Panc1 (cell line): ENCODE measurements at regions not wholly inside any gene's neighbourhood (a gene's known extent, or its start where the extent isn't known, plus 50 kb on each side); places are given as distances from the start of the nearest gene placed in this dataset.

Experiments
- ATAC-seq: fragments of 200-7000 bp; cut with Tn5 transposase; 2 replicates; pipeline ENCODE4 v1.9.1; 2020; ENCODE audit warnings: mild to moderate bottlenecking, moderate library complexity
- BruUV-seq: library from RNA; stranded (reverse); fragments of 400-500 nt; replicated peaks from 2 replicates; lab custom pipeline; 2021; lab: Mats Ljungman, UMichigan
- CTCF ChIA-PET: fragments of 300-600 bp; sonication (Branson Sonifier 250); formaldehyde crosslinking; loops from one replicate; lab custom pipeline; 2022; ENCODE audit warnings: antibody characterized with exemption; lab: Charles Lee
- POLR2A ChIA-PET: fragments of 300-600 bp; sonication (Branson Sonifier 250); formaldehyde crosslinking; loops from one replicate; lab custom pipeline; 2022; ENCODE audit warnings: antibody characterized with exemption; lab: Charles Lee
- DNase-seq: peaks from one replicate; pipeline ENCODE4 v3.0.0-alpha.2; 2010; ENCODE audit warnings: low read depth, low spot score
- H3K27ac ChIP-seq: 2 replicates; pipeline ENCODE4 v1.5.1; 2011; ENCODE audit warnings: mild to moderate bottlenecking, low read length, inconsistent platforms
- H3K27me3 ChIP-seq: fragments of 200-500 bp; sonication (Bioruptor generic); 2 replicates; pipeline ENCODE4 v1.6.0; 2014; ENCODE audit warnings: low read length, inconsistent platforms; ENCODE audit not compliant: control insufficient read depth, insufficient read depth
- H3K36me3 ChIP-seq: fragments of 200-500 bp; sonication (Bioruptor generic); 2 replicates; pipeline ENCODE4 v1.5.1; 2014; ENCODE audit warnings: inconsistent platforms, mild to moderate bottlenecking, low read length, moderate library complexity; ENCODE audit not compliant: control insufficient read depth, insufficient read depth
- H3K4me1 ChIP-seq: 2 replicates; pipeline ENCODE4 v1.5.1; 2011; ENCODE audit warnings: inconsistent platforms, mild to moderate bottlenecking, low read length, moderate library complexity; ENCODE audit not compliant: control insufficient read depth, insufficient read depth
- H3K4me3 ChIP-seq, 2 experiments: 2 replicates each; pipeline ENCODE4 v1.5.1; 2011 to 2012; ENCODE audit warnings: low read depth in 2 of 2, low read length in 2 of 2, mild to moderate bottlenecking in 2 of 2, inconsistent platforms in 1 of 2, moderate library complexity in 1 of 2
- H3K9me3 ChIP-seq: fragments of 200-500 bp; sonication (Bioruptor generic); 2 replicates; pipeline ENCODE4 v1.5.1; 2014; ENCODE audit warnings: low read depth, mild to moderate bottlenecking, inconsistent platforms, low read length, moderate library complexity; ENCODE audit not compliant: control insufficient read depth, insufficient read depth
- POLR2AphosphoS5 ChIP-seq: IDR thresholded peaks from 2 replicates; pipeline ENCODE4 v1.6.1; 2012; ENCODE audit warnings: mild to moderate bottlenecking, low read depth, low read length, moderate library complexity
- SIN3A ChIP-seq: IDR thresholded peaks from 2 replicates; pipeline ENCODE4 v1.6.1; 2012; ENCODE audit warnings: low read depth, mild to moderate bottlenecking, low read length, moderate library complexity, borderline replicate concordance; ENCODE audit not compliant: insufficient read depth
- TCF7L2 ChIP-seq: IDR thresholded peaks from 2 replicates; pipeline ENCODE4 v1.6.1; 2011; ENCODE audit warnings: mild to moderate bottlenecking, low read depth, low read length, inconsistent platforms
- in situ Hi-C: cut with HindIII; loops from 2 replicates; pipeline ENCODE4 v1.10.0; 2016; ENCODE audit warnings: low sequenced_read_pairs, low pct_unique_long_range_greater_than_20kb
- intact Hi-C: fragments of 100-400 bp; cut with micrococcal nuclease; formaldehyde crosslinking; loops from one replicate; pipeline ENCODE4 v1.10.0; 2022; ENCODE audit not compliant: unreplicated experiment
- TF ChIP-seq, protein P1 (sequence below), 2 experiments: IDR thresholded peaks; 2 replicates each; pipeline ENCODE4 v1.6.1; 2011 to 2012; ENCODE audit warnings: low read depth in 2 of 2, control low read depth in 1 of 2, low read length in 1 of 2, mild to moderate bottlenecking in 1 of 2, moderate library complexity in 1 of 2; ENCODE audit not compliant: insufficient read depth in 1 of 2
- TF ChIP-seq, protein P2 (sequence below): fragments of 450-650 bp; IDR thresholded peaks from 2 replicates; pipeline ENCODE4 v1.5.1; 2017; ENCODE audit warnings: mild to moderate bottlenecking

DNA sequence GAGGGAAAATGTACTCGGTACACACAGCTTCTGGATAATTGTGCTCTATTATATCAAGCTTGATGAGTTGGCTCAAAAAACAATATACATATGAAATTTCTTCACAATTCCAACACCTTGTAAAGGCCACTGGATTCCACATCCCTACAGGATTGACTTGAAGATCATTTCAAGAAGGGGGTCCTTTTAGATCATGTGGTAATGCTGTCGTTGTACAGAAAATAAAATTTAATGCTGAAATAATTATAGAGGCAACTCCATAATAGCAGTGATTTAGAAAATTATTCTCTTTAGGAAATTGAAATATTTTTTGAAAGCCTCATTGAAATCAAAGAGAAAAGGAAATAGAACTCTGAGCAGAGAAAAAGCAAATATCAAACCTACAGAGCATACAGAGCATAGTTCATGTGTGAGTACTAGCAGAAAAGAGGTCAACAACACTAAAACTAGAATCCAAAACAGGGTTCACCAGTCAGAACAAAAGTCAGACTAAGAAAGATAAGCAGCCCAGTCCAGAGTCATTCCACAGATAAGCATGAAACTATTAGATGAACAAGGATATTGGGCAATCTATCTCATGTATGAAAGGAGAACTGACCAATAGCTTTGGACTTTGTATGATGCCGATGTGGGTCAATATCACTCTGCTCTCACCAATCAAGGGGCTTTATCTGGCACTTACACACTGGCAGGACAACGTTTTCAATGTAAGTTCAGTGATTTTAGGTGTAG lies 79.5 kb upstream of the PALMD start:
- Histone ChIP-seq H3K27me3 (no peaks in the 10 kb centered on the region), H3K4me3 (no peak overlapping the region), H3K36me3 (no peaks in the 10 kb centered on the region), H3K9me3 (no peaks in the 10 kb centered on the region), H3K4me1 (no peaks in the 10 kb centered on the region), H3K27ac (no peak overlapping the region)
- ChIA-PET POLR2A (interaction anchor here (0.6 kb wide), 1 partner anchor 28 kb away, joined by 4 read pairs; no protein-coding TSS in a partner anchor), CTCF (no interaction called here)
- in situ Hi-C loops (no loop called here), intact Hi-C loops (no loop called here)
- no TSS peak for BruUV-seq
- no peak for ATAC-seq
- no peak for DNase-seq
- TF ChIP-seq, protein P1, sequence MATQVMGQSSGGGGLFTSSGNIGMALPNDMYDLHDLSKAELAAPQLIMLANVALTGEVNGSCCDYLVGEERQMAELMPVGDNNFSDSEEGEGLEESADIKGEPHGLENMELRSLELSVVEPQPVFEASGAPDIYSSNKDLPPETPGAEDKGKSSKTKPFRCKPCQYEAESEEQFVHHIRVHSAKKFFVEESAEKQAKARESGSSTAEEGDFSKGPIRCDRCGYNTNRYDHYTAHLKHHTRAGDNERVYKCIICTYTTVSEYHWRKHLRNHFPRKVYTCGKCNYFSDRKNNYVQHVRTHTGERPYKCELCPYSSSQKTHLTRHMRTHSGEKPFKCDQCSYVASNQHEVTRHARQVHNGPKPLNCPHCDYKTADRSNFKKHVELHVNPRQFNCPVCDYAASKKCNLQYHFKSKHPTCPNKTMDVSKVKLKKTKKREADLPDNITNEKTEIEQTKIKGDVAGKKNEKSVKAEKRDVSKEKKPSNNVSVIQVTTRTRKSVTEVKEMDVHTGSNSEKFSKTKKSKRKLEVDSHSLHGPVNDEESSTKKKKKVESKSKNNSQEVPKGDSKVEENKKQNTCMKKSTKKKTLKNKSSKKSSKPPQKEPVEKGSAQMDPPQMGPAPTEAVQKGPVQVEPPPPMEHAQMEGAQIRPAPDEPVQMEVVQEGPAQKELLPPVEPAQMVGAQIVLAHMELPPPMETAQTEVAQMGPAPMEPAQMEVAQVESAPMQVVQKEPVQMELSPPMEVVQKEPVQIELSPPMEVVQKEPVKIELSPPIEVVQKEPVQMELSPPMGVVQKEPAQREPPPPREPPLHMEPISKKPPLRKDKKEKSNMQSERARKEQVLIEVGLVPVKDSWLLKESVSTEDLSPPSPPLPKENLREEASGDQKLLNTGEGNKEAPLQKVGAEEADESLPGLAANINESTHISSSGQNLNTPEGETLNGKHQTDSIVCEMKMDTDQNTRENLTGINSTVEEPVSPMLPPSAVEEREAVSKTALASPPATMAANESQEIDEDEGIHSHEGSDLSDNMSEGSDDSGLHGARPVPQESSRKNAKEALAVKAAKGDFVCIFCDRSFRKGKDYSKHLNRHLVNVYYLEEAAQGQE (IDR thresholded peaks at IDR 0.05; ENCODE audit: insufficient read depth in 1 of 2, low read depth in 2 of 2, low read length in 1 of 2) = no peak
- TF ChIP-seq, protein P2, sequence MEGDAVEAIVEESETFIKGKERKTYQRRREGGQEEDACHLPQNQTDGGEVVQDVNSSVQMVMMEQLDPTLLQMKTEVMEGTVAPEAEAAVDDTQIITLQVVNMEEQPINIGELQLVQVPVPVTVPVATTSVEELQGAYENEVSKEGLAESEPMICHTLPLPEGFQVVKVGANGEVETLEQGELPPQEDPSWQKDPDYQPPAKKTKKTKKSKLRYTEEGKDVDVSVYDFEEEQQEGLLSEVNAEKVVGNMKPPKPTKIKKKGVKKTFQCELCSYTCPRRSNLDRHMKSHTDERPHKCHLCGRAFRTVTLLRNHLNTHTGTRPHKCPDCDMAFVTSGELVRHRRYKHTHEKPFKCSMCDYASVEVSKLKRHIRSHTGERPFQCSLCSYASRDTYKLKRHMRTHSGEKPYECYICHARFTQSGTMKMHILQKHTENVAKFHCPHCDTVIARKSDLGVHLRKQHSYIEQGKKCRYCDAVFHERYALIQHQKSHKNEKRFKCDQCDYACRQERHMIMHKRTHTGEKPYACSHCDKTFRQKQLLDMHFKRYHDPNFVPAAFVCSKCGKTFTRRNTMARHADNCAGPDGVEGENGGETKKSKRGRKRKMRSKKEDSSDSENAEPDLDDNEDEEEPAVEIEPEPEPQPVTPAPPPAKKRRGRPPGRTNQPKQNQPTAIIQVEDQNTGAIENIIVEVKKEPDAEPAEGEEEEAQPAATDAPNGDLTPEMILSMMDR = no peak
- TF ChIP-seq TCF7L2 (no peak), POLR2AphosphoS5 (no peak), SIN3A (no peak)

DNA sequence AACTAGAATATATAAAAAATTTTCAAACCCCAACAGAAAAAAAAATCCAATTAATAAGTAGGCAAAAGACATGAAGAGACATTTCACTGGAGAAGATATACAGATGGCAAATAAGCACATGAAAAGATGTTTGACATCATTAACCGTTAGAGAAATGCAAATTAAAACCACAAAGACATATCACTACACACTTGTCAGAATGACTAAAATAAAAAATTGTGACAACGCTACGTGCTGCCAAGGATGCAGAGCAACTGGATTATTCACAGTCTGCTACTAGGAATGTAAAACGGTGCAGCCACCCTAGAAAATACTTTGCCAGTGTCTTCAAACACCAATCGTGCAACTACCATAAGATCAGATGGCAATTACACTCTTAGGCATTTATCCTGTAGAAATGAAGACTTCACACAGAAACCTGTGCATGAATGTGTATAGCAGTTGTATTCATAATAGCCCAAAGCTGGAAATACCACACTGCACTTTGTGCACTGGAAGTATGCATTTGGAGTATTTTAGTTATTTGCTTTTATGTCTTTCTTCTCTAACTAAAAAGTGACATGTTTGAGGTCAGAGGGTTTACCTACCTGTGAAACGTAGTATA lies 75.3 kb upstream of the PALMD start:
- DNase-seq (no peak), ATAC-seq (no peak)
- H3K4me1 ChIP-seq = no peaks in the 10 kb centered on the region
- H3K27ac ChIP-seq = no peak overlapping the region
- no peaks in the 10 kb centered on the region for H3K27me3 ChIP-seq
- H3K36me3 ChIP-seq = no peaks in the 10 kb centered on the region
- intact Hi-C loops = no loop called here
- in situ Hi-C loops = no loop called here
- ChIA-PET CTCF (no interaction called here), POLR2A (no interaction called here)
- BruUV-seq = no TSS peak
- TF ChIP-seq, protein P1 (IDR thresholded peaks at IDR 0.05; ENCODE audit: insufficient read depth in 1 of 2, low read depth in 2 of 2, low read length in 1 of 2) = no peak
- TF ChIP-seq POLR2AphosphoS5 (no peak), SIN3A (no peak), TCF7L2 (no peak)
- TF ChIP-seq, protein P2 = no peak
- no peak overlapping the region for H3K4me3 ChIP-seq
- H3K9me3 ChIP-seq = no peaks in the 10 kb centered on the region
